ENCODE measurements at regions not wholly inside any gene's neighbourhood (a gene's known extent, or its start where the extent isn't known, plus 50 kb on each side); places are given as distances from the start of the nearest gene placed in this dataset.

DNA sequence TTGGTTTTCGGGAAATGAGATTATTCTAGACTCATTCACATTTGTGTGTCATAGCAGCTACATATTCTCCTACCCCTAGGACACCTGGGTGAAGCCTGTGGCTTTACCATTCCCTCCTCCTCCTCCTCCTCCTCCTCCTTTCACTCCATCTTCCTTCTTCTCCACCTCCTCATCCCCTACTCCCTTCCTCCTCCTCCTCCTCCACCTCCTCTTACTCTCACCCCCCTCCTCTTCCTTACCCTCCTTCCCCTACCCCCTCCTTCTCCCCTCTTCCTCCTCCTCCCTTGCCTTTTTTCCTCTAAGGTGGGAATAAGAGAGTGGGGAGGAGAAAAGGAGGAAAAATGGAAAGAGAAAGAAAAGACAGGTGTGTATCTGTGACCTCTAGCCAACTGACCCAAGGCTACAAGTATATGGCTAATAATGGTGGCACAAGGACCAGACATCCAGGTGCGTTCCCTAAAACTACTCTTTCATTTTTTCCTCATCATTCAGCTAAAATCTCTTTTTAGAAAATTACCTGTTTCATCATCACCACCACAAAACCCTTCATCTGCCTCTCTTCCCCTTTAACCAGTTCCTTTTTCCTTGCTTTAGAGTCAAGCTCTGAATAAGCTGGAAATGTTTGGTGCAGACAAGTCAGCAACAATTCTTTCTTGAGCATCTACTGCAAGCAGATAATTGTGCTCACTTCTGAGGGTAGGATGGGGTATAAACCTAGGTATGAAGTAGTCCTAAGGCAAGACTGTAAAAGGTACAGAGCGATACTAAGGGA, 149.8 kb upstream of the FOXN3 start:
- WGBS (ENCODE audit: insufficient coverage) = 88% methylated on average over 1 of the region's 3 CpGs
- Mint-ChIP-seq H3K4me1 (peaks cover 56% of the 10 kb centered on the region), H3K27ac (peak overlapping the region in 6 of 7 donors; percentile 18 to 80 (median 66)), H3K4me3 (peak overlapping the region in 1 of 2 donors; percentile 4), H3K36me3 (peaks cover 16 to 19% of the 10 kb centered on the region in 2 donors), H3K27me3 (ENCODE audit: low read depth in 3 of 3) (peaks cover 0 to 4% (median 0%) of the 10 kb centered on the region in 3 donors), H3K9me3 (no peaks in the 10 kb centered on the region)
- Histone ChIP-seq H3K4me2 (replicated peaks; ENCODE audit: extremely low read depth, low read length, poor library complexity, severe bottlenecking) (peak overlapping the region; percentile 54), H3K27me3 (ENCODE audit: control insufficient read depth in 2 of 2, insufficient read depth in 2 of 2, low read length in 2 of 2) (no peaks in the 10 kb centered on the region), H3K4me3 (replicated peaks in 1 of 3; ENCODE audit: low read depth in 2 of 3, low read length in 3 of 3) (peak overlapping the region in 1 of 3 experiments; percentile 42), H3K79me2 (ENCODE audit: insufficient read depth, low read length) (peaks cover 69% of the 10 kb centered on the region), H3K9me3 (replicated peaks in 1 of 2; ENCODE audit: control insufficient read depth in 1 of 2, insufficient read depth in 1 of 2, low read length in 2 of 2) (no peaks in the 10 kb centered on the region), H3K9ac (ENCODE audit: insufficient read depth, low read length, poor library complexity, severe bottlenecking) (no peak overlapping the region), H4K20me1 (ENCODE audit: insufficient read depth, low read length) (peaks cover 19% of the 10 kb centered on the region), H3K36me3 (replicated peaks in 1 of 2; ENCODE audit: control insufficient read depth in 1 of 2, insufficient read depth in 2 of 2, low read length in 2 of 2) (no peaks in the 10 kb centered on the region), H3K4me1 (ENCODE audit: control insufficient read depth in 1 of 2, insufficient read depth in 2 of 2, low read length in 2 of 2) (peaks cover 48 to 57% of the 10 kb centered on the region in 2 donors), H2AFZ (ENCODE audit: insufficient read depth, low read depth, low read length, poor library complexity, severe bottlenecking) (no peak overlapping the region), H3K27ac (ENCODE audit: low read depth in 1 of 2, low read length in 2 of 2) (peak overlapping the region in 1 of 2 donors; percentile 51)
- intact Hi-C loops (cut with micrococcal nuclease) = loop anchor here in 1 of 2 donors (5.0 kb wide), 1 partner anchor 50 kb away; no protein-coding TSS in a partner anchor
- TF ChIP-seq CTCF (IDR thresholded peaks at IDR 0.05) = no peak
- peak; percentile 35 to 60 (median 59) for DNase-seq

DNA sequence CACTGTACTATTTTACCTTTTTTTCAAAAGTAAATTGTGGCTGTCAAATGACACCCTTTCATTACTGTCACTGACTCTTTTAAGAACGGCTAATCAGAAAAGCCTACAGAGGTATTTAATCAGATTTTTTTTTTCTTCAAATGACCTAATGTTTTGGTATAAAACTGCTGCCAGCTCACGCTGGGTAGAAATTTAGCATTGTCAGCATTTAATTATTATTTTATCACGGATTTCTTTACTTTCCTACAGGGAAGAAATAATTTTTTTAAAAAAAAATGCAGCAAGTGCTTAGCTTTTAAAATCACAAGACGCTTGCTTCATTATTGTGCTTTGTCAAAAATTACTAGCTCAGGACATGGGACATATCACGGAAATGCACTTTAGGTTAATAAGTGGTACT, 149.1 kb upstream of the FOXN3 start:
- H3K4me3 ChIP-seq (replicated peaks in 1 of 3; ENCODE audit: low read depth in 2 of 3, low read length in 3 of 3) = no peak overlapping the region
- H3K79me2 ChIP-seq (ENCODE audit: insufficient read depth, low read length) = peaks cover 68% of the 10 kb centered on the region
- Mint-ChIP-seq H3K4me1 (peaks cover 56% of the 10 kb centered on the region), H3K4me3 (no peak overlapping the region), H3K36me3 (peaks cover 20 to 21% of the 10 kb centered on the region in 2 donors), H3K27me3 (ENCODE audit: low read depth in 3 of 3) (peaks cover 0 to 4% (median 0%) of the 10 kb centered on the region in 3 donors), H3K9me3 (no peaks in the 10 kb centered on the region), H3K27ac (no peak overlapping the region)
- H3K27me3 ChIP-seq (ENCODE audit: control insufficient read depth in 2 of 2, insufficient read depth in 2 of 2, low read length in 2 of 2) = no peaks in the 10 kb centered on the region
- H2AFZ ChIP-seq (ENCODE audit: insufficient read depth, low read depth, low read length, poor library complexity, severe bottlenecking) = no peak overlapping the region
- WGBS (ENCODE audit: insufficient coverage) = 80% methylated on average over 1 of the region's 5 CpGs
- H4K20me1 ChIP-seq (ENCODE audit: insufficient read depth, low read length) = peaks cover 19% of the 10 kb centered on the region
- H3K9ac ChIP-seq (ENCODE audit: insufficient read depth, low read length, poor library complexity, severe bottlenecking) = no peak overlapping the region
- no peak for DNase-seq
- H3K9me3 ChIP-seq (replicated peaks in 1 of 2; ENCODE audit: control insufficient read depth in 1 of 2, insufficient read depth in 1 of 2, low read length in 2 of 2) = no peaks in the 10 kb centered on the region
- H3K4me2 ChIP-seq (replicated peaks; ENCODE audit: extremely low read depth, low read length, poor library complexity, severe bottlenecking) = no peak overlapping the region
- H3K36me3 ChIP-seq (replicated peaks in 1 of 2; ENCODE audit: control insufficient read depth in 1 of 2, insufficient read depth in 2 of 2, low read length in 2 of 2) = peaks cover 0 to 4% of the 10 kb centered on the region in 2 donors
- peaks cover 48 to 57% of the 10 kb centered on the region in 2 donors for H3K4me1 ChIP-seq (ENCODE audit: control insufficient read depth in 1 of 2, insufficient read depth in 2 of 2, low read length in 2 of 2)
- intact Hi-C loops (cut with micrococcal nuclease) = loop anchor here in 1 of 2 donors (5.0 kb wide), 1 partner anchor 51 kb away; no protein-coding TSS in a partner anchor
- TF ChIP-seq CTCF (IDR thresholded peaks at IDR 0.05) = no peak
- no peak overlapping the region for H3K27ac ChIP-seq (ENCODE audit: low read depth in 1 of 2, low read length in 2 of 2)
